IMR-90 (cell line): ENCODE measurements at regions not wholly inside any gene's neighbourhood (a gene's known extent, or its start where the extent isn't known, plus 50 kb on each side); places are given as distances from the start of the nearest gene placed in this dataset.

Experiments used
- ATAC-seq: fragments of 200-7000 bp; cut with Tn5 transposase; 2 replicates; pipeline ENCODE4 v1.9.1; 2020; ENCODE audit warnings: low read depth, mild to moderate bottlenecking, moderate library complexity
- BruUV-seq: library from RNA; stranded (reverse); fragments of 400-500 nt; replicated peaks from 2 replicates; lab custom pipeline; 2021; lab: Mats Ljungman, UMichigan
- CTCF ChIA-PET: fragments of 300-600 bp; formaldehyde crosslinking; extraction: SDS; loops from one replicate; lab custom pipeline; 2021; ENCODE audit warnings: antibody characterized with exemption; lab: Yijun Ruan, JAX
- POLR2A ChIA-PET: fragments of 300-600 bp; sonication (Branson Sonifier 250); formaldehyde crosslinking; loops from one replicate; lab custom pipeline; 2022; ENCODE audit warnings: antibody characterized with exemption; ENCODE audit not compliant: unreplicated experiment; lab: Charles Lee
- DNase-seq: peaks from one replicate; pipeline ENCODE4 v3.0.0; 2013
- H2AFZ ChIP-seq: replicated peaks from 2 replicates; pipeline ENCODE3; 2013; ENCODE audit warnings: low read length, mild to moderate bottlenecking; ENCODE audit not compliant: poor library complexity
- H2AK5ac ChIP-seq: 2 replicates; pipeline ENCODE4 v1.6.1; 2013; ENCODE audit warnings: low read depth, low read length, inconsistent platforms
- H2AK9ac ChIP-seq: replicated peaks from 2 replicates; pipeline ENCODE3; 2013; ENCODE audit warnings: mild to moderate bottlenecking, low read depth, low read length, moderate library complexity; ENCODE audit not compliant: poor library complexity
- H2BK120ac ChIP-seq: 2 replicates; pipeline ENCODE4 v1.6.1; 2013; ENCODE audit warnings: low read depth, low read length, inconsistent platforms
- H2BK15ac ChIP-seq: 3 replicates; pipeline ENCODE4 v1.6.1; 2013; ENCODE audit warnings: low read depth, low read length, inconsistent platforms
- H2BK20ac ChIP-seq: 2 replicates; pipeline ENCODE4 v1.6.1; 2013; ENCODE audit warnings: low read depth, mild to moderate bottlenecking, inconsistent platforms, low read length, moderate library complexity
- H2BK5ac ChIP-seq: 2 replicates; pipeline ENCODE4 v1.6.1; 2013; ENCODE audit warnings: mild to moderate bottlenecking, low read depth, low read length, inconsistent platforms; ENCODE audit not compliant: poor library complexity, severe bottlenecking
- H3K14ac ChIP-seq: replicated peaks from 2 replicates; pipeline ENCODE4 v1.6.1; 2013; ENCODE audit warnings: low read depth, low read length, inconsistent platforms
- H3K18ac ChIP-seq: 2 replicates; pipeline ENCODE4 v1.6.1; 2013; ENCODE audit warnings: low read depth, low read length, control low read depth
- H3K23ac ChIP-seq: 2 replicates; pipeline ENCODE4 v1.6.1; 2013; ENCODE audit warnings: low read depth, low read length, inconsistent platforms
- H3K27ac ChIP-seq: 2 replicates; pipeline ENCODE4 v1.5.1; 2013; ENCODE audit warnings: mild to moderate bottlenecking, control low read depth, low read length; ENCODE audit not compliant: insufficient read depth
- H3K27me3 ChIP-seq: 2 replicates; pipeline ENCODE4 v1.6.1; 2013; ENCODE audit warnings: low read length; ENCODE audit not compliant: control insufficient read depth, insufficient read depth
- H3K36me3 ChIP-seq: 2 replicates; pipeline ENCODE4 v1.6.1; 2013; ENCODE audit warnings: low read length, mixed read lengths; ENCODE audit not compliant: control insufficient read depth, insufficient read depth
- H3K4ac ChIP-seq: 2 replicates; pipeline ENCODE4 v1.6.1; 2013; ENCODE audit warnings: low read depth, low read length, inconsistent platforms
- H3K4me1 ChIP-seq: 2 replicates; pipeline ENCODE4 v1.6.1; 2013; ENCODE audit warnings: low read length, mixed read lengths; ENCODE audit not compliant: control insufficient read depth, insufficient read depth
- H3K4me2 ChIP-seq: 2 replicates; pipeline ENCODE4 v1.6.1; 2013; ENCODE audit warnings: low read depth, mild to moderate bottlenecking, control low read depth, low read length, moderate library complexity
- H3K4me3 ChIP-seq: 2 replicates; pipeline ENCODE4 v1.5.1; 2013; ENCODE audit warnings: low read depth, mild to moderate bottlenecking, control low read depth, low read length, moderate library complexity; ENCODE audit not compliant: insufficient read depth
- H3K56ac ChIP-seq: 2 replicates; pipeline ENCODE4 v1.6.1; 2013; ENCODE audit warnings: low read length, inconsistent platforms; ENCODE audit not compliant: insufficient read depth; ENCODE audit errors: extremely low read depth
- H3K79me1 ChIP-seq, 2 experiments: 2 replicates each; pipeline ENCODE4 v1.6.1; 2013; ENCODE audit warnings: low read length in 2 of 2, inconsistent platforms in 1 of 2, low read depth in 1 of 2
- H3K9ac ChIP-seq: 2 replicates; pipeline ENCODE4 v1.6.1; 2013; ENCODE audit warnings: low read depth, low read length, control low read depth
- H3K9me1 ChIP-seq: 2 replicates; pipeline ENCODE4 v1.6.1; 2013; ENCODE audit warnings: low read length, inconsistent platforms; ENCODE audit not compliant: insufficient read depth
- H3K9me3 ChIP-seq: 2 replicates; pipeline ENCODE4 v1.6.1; 2013; ENCODE audit warnings: low read length; ENCODE audit not compliant: control insufficient read depth, insufficient read depth
- H4K20me1 ChIP-seq: 2 replicates; pipeline ENCODE4 v1.6.1; 2013; ENCODE audit warnings: low read length, inconsistent platforms; ENCODE audit not compliant: insufficient read depth
- H4K5ac ChIP-seq: 2 replicates; pipeline ENCODE4 v1.6.1; 2013; ENCODE audit warnings: mild to moderate bottlenecking, low read depth, low read length, control low read depth
- H4K8ac ChIP-seq, 2 experiments: 2 replicates each; pipeline ENCODE4 v1.6.1; 2013; ENCODE audit warnings: low read depth in 2 of 2, low read length in 2 of 2, control low read depth in 1 of 2, inconsistent platforms in 1 of 2
- H4K91ac ChIP-seq: 2 replicates; pipeline ENCODE4 v1.6.1; 2013; ENCODE audit warnings: low read depth, low read length, inconsistent platforms; ENCODE audit not compliant: insufficient read depth
- BHLHE40 ChIP-seq: fragments of 150-350 bp; IDR thresholded peaks from 2 replicates; pipeline ENCODE4 v1.6.1; 2016; ENCODE audit warnings: mild to moderate bottlenecking, low read depth, low read length
- RAD21 ChIP-seq: IDR thresholded peaks from 2 replicates; pipeline ENCODE4 v1.6.1; 2012; ENCODE audit warnings: low read length, improper control_type of control experiment
- WGBS, 2 experiments: methylation state at CpG; one replicate each; pipeline versions ENCODE4 v1.1.5 to v1.1.7; 2013; ENCODE audit warnings: missing lambda C conversion rate in 2 of 2; ENCODE audit not compliant: insufficient read length in 1 of 2; ENCODE audit errors: extremely low coverage in 2 of 2; 5-methylcytosine and 5-hydroxymethylcytosine counted together
- dilution Hi-C: fragments of 300-500 bp; cut with HindIII; formaldehyde crosslinking; loops from one replicate; pipeline ENCODE4 v1.14.3; 2018; ENCODE audit warnings: low sequenced_read_pairs; ENCODE audit not compliant: unreplicated experiment
- in situ Hi-C: fragments of 300-500 bp; cut with MboI; formaldehyde crosslinking; loops from 3 replicates; pipeline ENCODE4 v1.14.3; 2019; ENCODE audit warnings: low sequenced_read_pairs, inconsistent platforms, mixed read lengths
- intact Hi-C: fragments of 100-400 bp; cut with micrococcal nuclease; formaldehyde crosslinking; loops from 2 replicates; pipeline ENCODE4 v1.10.0; 2022

DNA sequence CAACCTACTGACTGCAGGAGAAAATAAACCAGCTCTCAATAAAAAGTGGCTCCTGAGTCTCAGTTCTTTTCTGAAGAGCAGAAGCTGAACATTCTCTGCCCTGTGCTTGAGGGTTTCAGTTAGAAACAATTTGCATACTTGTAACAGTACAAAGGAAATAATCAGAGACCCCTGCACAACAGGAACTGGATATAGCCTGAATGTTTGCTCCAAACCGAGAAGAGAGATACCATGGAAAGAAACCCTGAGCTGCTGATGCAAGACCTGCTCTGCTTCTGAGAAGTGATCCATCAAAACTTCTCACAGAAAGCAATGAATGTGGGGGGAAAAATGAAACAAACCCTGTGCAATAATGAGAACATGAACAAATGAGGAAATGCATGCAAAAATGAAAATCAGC is 592.9 kb downstream of the SEMA5A start:
- peak overlapping the region; percentile 39 for H4K91ac ChIP-seq
- H3K27me3 ChIP-seq, result no peaks in the 10 kb centered on the region
- H4K5ac ChIP-seq, result peak overlapping the region; percentile 60
- H2AFZ ChIP-seq, result no peak overlapping the region
- no peak overlapping the region for H3K23ac ChIP-seq
- peak overlapping the region; percentile 63; the same call in 1 of the 2 replicates for H3K14ac ChIP-seq
- dilution Hi-C loops (no loop called here), intact Hi-C loops (no loop called here), in situ Hi-C loops (no loop called here)
- CTCF ChIA-PET, result interaction anchor here (0.6 kb wide), 1 partner anchor 197 kb away, joined by 3 read pairs; no protein-coding TSS in a partner anchor
- H3K9ac ChIP-seq, result no peak overlapping the region
- no peaks in the 10 kb centered on the region for H3K9me3 ChIP-seq
- 0 out of 2 replicates have a peak overlapping the region, but pooled peaks have one; percentile 37 for H2BK20ac ChIP-seq
- H3K56ac ChIP-seq, result no peak overlapping the region
- POLR2A ChIA-PET, result no interaction called here
- no peak for TF ChIP-seq RAD21
- no peak for TF ChIP-seq BHLHE40
- no peak overlapping the region for H2AK5ac ChIP-seq
- no peak overlapping the region for H2AK9ac ChIP-seq
- no peaks in the 10 kb centered on the region for H3K36me3 ChIP-seq
- H2BK15ac ChIP-seq, result peak overlapping the region; percentile 44; the same call in 1 of the 3 replicates
- no CpG with 5 or more reads among the region's 1 CpG for WGBS, 2 experiments
- peak overlapping the region; percentile 83 for H3K18ac ChIP-seq
- peak overlapping the region; percentile 48; the same call in 1 of the 2 replicates for H3K27ac ChIP-seq
- ATAC-seq (no peak), DNase-seq (no peak)
- peak overlapping the region; percentile 74 for H2BK120ac ChIP-seq
- peak overlapping the region; percentile 38; the same call in 1 of the 2 replicates for H3K4me2 ChIP-seq
- H3K4ac ChIP-seq, result peak overlapping the region; percentile 55; the same call in 1 of the 2 replicates
- H3K9me1 ChIP-seq, result no peaks in the 10 kb centered on the region
- H3K4me1 ChIP-seq, result peaks cover 11% of the 10 kb centered on the region
- H3K79me1 ChIP-seq, result no peaks in the 10 kb centered on the region
- no peaks in the 10 kb centered on the region for H4K20me1 ChIP-seq
- H4K8ac ChIP-seq, result peak overlapping the region in 1 of 2 experiments; percentile 19; a peak in 1 of 4 replicates
- no peak overlapping the region for H2BK5ac ChIP-seq
- H3K4me3 ChIP-seq, result no peak overlapping the region
- no TSS peak for BruUV-seq
